ENCODE measurements at regions not wholly inside any gene's neighbourhood (a gene's known extent, or its start where the extent isn't known, plus 50 kb on each side); places are given as distances from the start of the nearest gene placed in this dataset.
"Not testable (repeated sequence)": the region's sequence is repeated elsewhere in the genome, so short reads cannot be mapped to it uniquely, and the experiment has no call there.

DNA sequence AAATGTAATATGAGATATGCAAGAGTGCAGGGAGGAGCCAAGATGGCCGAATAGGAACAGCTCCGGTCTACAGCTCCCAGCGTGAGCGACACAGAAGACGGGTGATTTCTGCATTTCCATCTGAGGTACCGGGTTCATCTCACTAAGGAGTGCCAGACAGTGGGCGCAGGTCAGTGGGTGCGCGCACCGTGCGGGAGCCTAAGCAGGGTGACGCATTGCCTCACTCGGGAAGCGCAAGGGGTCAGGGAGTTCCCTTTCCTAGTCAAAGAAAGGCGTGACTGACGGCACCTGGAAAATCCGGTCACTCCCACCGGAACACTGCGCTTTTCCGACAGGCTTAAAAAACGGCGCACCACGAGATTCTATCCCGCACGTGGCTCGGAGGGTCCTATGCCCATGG is 359.2 kb upstream of the TYRP1 start:
- not testable (repeated sequence) for DNase-seq

DNA sequence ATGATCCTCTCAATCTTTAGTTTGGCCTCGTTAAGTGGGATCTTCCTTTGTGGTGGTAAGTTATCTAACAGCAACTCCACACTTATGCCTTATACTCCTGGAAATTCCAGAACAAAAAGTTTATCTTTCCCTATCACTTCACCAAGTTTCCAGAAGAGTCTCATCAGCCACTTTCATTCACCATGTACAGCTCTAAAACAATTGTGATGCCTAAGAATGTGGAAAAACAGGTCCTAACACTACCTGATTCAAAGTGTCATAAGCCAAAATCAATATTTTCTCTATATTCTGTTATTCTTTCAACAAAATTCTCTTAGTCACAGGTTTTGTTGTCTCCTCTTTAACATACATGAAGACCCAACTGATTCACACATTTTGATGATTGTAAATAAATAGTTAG is 342.4 kb upstream of the TYRP1 start:
- no peak for DNase-seq

DNA sequence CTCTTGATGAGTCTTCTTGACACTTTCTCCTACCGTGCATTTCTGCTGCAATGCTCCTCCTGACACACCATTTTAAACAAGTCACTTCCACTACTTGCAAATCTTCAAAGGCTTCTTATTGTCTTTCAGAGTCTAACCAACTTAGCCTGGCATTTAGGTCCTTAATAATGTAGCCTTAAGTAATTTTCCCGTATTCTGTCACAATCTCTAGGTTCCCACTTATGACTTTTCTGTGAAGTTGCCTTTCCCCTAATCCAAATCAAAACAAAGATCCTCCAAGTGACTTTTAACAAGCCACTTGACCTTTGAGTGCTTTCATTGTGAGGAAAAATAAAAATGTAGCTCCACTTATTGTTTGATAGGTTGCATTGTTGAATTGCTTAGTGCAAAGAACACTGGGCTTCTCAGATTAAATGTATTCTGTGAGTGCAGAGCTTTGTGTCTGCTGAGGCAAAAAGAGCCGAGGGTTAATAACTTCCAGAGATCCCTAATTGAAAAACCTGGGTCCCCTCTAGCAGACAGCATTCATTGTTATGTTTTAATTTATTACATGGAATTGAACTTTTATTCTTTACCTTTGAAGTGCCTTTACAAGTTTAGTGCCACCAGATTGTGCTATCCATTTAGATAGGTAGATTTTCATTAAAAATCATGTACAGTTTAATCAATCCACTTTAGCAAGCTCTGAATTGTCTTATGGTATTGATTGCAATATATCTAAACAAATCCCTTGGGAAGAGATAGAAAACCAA is 341.7 kb upstream of the TYRP1 start:
- DNase-seq, result no peak

DNA sequence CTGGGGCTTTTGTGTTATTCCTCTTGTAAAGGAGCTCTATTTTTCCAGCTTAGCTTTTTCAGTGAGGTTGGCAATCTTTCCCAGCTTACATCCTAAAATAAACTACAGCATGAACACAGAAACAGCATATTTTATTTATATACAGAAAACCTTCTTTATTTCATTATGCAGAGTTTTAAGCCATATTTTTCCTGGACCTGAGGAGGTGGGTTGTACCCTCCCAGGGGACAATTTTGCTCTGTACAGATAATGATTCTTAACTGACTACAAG is 341.2 kb upstream of the TYRP1 start:
- DNase-seq, result no peak

DNA sequence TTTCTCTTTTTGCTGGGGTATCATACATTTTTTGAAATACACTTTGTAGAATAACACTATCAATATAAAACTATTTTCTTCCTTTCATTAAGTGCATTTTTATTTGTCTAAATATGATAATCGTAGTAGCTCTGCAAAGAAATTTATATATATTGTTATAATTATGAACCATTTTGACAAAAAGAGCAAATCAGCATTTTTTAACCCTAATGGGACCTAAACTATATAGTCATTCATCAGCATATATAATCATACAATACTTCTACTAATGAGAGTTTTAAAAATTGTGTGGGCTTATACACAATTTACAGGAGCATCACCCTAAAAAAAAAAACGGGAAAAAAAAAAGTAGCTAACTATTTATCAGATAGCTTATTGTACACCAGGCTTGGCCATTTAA is 329.7 kb upstream of the TYRP1 start:
- no peak for DNase-seq

DNA sequence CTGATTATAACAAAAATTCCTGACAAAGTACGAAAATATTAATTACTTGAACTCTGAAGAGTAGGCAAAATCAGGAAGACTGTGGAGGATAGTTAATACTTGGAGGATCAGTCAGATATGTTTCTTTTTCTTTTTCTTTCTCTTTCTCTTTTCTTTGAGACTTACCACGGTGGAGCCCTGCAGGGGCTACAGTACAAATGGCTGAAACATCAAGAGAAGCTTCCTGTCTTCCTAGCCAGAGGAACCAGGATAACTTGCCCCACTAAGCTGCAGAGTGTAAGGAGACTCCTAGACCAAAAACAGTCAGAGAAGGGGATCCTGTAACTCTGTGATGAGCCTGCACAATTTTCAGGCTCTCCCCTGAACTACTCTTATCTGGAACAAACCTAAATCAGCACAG is 324.6 kb upstream of the TYRP1 start:
- DNase-seq, result no peak

DNA sequence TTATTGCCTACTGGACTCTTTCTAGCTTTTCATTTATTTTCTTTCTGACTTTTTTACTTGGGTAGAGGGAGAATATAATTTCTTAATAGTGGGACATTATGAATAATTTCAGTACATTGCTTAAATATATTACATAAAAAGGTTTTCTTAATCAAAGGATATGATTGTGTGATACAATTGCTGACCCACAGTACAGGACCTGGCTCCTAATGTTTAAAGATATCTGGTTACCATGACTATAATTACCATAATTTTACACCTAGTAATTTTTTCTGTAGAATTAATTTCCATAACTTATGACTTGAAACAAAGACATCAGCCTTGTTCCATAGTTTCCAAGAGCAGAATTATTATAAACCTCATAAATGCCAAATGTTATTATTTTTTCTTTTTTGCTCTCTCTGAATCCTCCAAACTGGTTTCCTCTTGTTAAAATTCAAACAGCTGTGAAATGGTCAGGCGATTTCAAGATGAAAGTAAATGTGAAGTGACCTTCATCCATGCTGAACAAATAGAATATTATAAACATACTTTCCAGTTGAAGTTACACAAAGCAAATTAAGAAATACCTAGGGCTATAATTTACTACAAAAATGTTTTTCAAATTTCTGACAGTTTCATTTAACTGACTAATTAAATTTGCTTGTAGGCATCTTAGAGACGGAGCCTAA is 301.2 kb upstream of the TYRP1 start:
- DNase-seq, result no peak

DNA sequence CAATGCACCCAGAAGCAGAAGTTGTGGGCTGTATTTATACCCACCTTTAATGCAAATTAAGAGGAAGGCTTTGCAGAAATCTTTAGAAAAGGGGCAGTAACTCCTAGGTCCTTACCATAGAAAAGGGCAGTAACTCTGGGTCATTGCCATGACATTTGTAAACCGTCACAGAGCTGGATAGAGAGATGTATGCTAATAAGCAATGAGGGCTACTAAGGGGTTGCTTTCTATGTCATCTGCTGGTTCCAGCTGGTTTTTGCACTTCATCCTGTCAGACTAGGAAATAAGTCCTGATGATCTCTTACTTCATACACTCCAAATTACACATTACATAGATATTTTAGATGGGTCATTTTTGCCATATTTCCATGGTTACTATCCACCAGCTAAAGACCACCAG is 299.1 kb upstream of the TYRP1 start:
- no peak for DNase-seq

DNA sequence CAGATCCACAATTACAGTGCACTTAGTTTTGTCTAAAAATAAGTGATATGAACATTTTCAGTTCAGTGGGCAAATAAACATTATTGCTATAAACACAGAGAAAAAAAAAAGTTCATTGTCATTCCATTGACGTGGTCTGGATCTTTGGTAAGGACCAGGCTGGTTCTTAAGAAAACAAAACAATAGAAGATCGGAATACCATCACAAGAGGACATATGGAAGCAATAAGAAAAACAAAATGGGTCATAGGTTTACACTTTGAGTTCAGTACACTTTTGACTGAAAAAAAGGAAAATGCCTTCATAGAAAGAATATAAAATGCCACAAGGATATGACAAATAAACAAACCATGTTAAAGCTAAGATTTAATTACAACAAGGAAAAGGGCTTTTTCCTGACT is 289.5 kb upstream of the TYRP1 start:
- no peak for DNase-seq

DNA sequence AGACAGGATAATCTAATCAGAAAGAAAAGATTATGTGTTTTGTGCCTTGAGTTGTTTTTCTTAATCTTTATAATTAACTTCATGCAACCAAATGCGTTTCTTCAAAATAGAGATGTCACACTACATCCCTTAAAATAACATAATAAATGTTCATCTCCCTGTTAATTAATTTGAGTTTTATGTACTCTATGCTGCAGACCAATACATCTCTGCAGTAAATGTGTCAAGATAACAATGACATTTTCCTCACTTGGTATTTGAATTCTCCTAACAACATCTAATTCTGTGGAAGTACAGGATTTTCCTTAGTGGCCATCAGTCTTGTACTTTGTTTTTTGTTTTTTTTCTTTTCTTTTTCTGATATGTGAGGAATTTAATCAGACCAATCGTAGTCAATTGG is 279.2 kb upstream of the TYRP1 start:
- no peak for DNase-seq

DNA sequence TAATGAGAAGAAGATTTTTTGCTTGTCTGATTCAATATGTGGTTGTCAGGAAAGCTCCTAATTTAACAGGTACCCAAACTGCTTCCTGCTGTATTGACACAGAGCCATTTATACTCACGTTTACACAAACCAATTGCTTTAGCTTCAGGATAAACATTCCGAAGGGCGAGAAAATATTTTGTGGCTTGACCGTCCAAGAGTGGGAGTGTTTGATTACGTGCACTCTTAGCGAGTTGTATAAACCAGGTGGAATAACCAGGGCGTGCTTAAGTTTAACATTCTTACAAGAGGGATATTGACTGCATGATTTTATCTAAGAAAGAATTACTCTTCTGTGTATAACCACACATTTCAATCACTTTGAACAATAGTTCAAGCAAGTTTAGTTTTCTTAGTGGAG is 278.7 kb upstream of the TYRP1 start:
- DNase-seq, result no peak

DNA sequence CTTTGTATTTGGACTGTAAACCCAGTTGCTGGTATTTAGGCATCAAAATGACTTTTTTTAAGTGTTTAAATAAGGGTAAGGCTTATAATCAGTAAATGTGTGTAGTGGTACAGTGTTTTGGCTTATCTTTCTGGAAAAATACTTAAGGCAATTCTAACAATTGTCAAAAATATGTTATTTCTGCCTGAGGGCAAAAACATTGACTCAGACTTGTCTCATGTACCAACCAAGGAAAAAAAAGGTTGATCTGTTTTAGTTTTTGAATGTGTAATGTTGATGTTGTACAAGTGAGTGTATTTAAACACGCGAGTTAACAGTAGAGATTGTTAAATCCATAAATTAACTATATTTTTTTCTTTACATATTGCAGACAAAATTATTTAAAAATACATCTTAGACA is 277.8 kb upstream of the TYRP1 start:
- DNase-seq, result no peak

DNA sequence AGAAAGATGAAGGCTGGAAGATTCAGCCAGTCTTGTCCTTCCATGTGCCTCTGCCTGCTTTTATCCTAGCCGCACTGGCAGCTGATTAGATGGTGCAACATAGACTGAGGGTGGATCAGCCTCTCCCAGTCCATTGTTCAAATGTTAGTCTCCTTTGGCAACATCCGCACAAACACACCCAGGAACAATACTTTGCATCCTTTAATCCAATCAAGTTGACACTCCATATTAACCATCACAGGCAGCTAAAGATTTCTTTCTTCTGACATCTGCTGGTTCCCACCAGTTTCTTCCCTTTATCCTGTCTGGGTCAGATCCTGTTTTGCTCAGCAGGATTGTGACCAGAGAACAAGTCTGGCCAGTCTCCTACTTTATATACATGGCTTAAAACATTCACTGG is 276.5 kb upstream of the TYRP1 start:
- no peak for DNase-seq

DNA sequence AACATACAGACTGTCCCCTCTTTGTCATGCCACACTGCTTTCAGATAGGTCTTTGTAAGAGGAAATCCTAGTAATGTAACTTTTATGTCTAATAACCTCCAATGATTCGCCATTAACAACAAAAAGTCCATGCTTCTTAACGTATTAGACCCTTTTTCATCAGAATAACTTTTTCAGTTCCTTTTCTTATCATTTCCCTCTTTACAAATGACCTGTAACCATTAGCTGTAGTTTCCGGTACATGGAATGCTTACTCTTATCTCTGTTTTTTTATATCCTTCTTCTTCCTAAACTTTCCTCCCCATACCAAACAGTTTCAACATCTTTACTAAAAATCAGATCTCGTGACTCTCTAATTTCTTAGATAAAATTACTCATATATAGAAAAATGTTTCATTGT is 268.9 kb upstream of the TYRP1 start:
- no peak for DNase-seq

DNA sequence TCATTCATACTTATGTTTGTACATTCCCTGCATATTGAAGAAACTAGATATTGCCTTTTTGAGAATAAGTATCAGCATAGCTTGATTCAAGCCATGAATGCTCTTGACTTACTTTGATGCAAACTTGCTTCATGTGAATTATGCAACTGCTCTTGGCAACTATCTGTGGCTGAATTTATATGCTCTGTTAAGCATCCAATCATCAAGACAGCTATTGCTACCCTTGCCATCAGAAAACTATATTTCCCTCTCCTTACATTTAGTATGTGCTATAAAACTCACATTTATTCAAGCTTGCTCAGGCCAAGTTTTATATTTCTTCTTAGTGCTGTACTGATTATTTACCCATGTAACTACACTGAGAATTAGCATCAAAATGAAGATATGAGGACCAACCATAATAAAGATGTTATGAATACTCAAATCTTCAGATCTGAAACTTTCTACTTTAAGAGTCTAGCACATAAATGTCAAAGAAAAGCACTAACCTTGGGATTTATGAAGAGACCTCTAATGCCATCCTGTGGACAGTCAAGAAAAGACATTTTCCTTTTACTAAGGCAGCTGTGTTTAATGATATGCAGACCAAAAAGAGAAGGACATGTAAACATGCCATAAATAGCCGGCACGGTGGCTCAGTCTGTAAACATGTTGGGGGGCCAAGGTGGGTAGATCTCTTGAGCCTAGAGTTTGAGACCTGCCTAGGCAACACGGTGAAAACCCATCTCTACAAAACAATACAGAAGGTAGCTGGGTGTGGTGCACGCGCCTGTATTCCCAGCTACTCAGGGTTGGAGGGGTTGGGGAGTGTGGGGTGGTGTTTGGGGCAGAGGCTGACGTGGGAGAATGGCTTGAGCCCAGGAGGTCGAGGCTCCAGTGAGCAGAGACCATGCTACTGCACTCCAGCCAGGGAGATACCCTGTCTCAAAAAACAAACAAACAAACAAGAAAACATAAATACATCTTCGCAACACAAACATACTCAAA is 267.0 kb upstream of the TYRP1 start:
- no peak for DNase-seq

DNA sequence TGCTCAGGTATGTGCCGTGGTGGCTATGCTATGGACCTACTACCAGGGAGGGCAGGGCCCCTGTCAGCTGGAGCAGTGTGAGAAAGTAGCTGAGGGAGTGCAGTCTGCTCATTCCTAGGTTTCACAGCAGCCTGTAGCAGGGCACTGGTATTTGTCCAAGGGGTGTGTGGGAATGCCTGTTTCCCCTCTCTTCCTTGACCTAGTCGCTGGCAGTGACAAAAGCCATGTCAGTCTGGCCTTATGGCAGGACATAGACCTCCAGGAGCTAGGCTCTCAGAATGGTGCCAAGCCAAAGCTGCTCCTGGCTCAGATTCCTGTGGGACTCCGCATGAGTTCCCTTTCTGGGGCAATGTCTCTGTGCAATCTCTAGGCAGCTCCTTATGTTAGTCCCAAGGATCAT is 253.9 kb upstream of the TYRP1 start:
- no peak for DNase-seq

DNA sequence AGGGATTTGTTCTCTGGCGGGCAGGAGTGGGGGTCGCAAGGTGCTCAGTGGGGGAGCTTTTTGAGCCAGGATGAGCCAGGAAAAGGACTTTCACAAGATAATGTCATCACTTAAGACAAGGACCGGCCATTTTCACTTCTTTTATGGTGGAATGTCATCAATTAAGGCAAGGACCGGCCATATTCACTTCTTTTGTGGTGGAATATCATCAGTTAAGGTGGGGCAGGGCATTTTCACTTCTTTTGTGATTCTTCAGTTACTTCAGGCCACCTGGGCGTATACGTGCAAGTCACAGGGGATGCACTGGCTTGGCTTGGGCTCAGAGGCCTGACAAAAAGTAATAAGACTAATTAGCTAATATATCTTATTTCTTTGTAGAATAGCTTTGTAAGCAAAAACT is 252.1 kb upstream of the TYRP1 start:
- DNase-seq, result not testable (repeated sequence)

DNA sequence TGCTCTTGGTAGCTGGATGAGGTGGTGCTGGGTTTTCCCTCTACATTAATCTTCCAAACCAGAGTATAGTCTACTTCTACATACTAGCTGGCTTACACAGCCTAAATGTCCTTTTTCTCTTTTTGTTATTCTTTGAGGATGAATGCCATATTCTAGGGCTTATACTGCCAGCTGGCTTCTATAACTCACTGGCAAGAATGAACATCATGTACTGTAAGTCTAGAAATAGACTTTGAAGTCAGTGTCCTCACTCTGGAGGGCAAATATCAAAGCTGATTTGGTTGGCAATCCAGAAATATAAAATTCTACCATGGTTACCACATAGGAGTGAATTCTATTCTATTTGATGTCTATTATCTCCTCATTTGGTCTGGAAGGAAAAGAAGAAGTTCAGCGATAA is 251.7 kb upstream of the TYRP1 start:
- DNase-seq, result no peak

DNA sequence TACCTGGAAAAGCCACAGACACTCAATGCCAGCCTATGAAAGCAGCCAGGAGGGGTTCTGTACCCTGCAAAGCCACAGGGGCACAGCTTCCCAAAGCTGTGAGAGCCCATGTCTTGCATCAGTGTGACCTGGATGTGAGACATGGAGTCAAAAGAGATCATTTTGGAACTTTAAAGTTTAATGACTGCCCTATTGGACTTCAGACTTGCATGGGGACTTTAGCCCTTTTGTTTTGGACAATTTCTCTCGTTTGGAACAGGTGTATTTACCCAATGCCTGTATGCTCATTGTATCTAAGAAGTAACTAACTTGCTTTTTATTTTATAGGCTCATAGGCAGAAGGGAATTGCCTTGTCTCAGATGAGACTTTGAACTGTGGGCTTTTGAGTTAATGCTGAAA is 244.9 kb upstream of the TYRP1 start:
- DNase-seq, result no peak

DNA sequence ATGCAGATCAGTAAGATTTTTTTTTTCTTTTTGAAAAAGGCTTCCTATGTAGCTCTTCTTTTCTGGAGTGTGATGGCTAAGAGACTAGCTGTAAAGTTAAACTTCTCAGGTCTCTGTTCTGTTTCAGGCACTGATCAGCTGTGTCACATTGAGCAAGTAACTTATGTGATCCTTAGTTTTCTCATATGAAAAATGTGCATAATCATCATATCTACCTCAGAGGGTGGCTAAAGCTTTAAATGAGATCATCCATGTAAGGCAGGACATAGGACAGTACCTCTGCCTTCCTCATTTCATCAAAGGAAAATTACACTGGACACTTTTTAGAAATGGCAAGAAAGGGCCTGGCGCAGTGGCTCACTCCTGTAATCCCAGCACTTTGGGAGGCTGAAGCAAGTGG is 235.9 kb upstream of the TYRP1 start:
- DNase-seq, result no peak

DNA sequence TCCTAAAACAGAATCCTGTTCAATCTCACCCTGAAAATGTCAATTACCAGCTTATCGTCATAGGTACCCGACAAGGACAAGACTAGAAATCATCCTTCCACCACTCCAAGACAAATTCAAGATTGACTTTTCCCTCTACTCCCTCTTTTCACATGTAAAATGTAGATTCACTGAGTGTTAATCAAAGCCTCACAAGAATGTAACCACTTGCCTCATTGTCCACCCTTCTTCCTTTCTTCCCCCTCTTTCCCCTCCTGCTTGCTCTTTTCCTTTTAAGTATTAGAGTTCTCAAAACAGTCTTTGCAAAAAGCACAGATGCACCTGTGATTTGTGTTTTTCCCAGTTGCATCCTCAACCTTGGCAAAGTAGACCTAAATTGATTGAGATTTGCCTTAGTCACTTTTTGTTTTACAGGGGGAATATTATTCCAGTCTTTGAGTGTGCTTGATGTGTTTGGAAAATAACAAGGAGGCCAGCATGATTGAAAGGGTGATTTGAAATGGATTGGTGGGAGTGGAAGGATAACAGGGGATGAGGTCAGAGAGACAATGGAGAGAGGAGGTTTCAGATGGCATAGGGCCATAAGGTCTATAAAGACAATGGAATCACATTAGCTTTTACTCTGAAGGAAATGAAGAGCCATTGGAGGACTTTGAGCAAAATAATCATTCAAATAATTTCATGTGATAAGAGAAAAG is 231.3 kb upstream of the TYRP1 start:
- DNase-seq, result no peak

DNA sequence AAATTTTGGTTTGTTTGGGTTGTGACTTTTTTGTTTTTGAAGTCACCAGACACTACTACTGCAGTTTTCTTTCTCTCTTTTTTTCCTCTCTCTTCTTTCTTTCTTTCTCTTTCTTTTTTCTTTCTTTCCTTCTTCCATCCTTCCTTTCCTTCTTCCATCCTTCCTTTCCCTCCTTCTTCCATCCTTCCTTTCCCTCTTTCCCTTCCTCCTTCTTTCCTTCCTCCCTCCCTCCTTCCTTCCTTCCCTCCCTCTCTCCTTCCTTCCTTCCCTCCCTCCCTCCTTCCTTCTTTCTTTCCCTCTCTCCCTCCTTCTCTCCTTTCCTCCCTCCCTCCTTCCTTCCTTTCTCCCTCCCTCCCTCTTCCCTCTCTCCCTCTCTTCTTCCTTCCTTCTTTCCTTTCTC is 230.3 kb upstream of the TYRP1 start:
- DNase-seq, result no peak

DNA sequence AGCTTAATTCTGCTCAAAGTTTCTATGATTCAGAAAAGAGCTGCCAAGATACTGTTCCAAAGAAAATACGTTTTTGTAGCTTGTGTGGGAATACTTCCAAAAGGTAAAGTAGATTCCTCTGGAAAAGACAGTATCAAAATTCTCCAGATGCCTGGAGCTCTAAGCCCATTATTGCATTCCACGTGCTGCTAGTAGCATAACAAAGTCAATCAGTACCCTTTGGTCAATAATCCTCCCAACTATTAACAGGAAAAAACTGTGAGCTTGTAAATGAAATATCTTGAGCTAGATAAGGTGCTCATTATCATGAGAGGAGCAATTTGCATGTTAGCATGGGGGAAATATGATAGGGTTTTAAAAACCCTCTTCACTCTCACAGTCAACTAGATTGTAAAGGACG is 229.5 kb upstream of the TYRP1 start:
- DNase-seq, result no peak

All from suppressor macrophage treated with lipopolysaccharide for 4 hours (primary cell).